Colonic mucosa (tissue), 4 donors: ENCODE measurements at regions not wholly inside any gene's neighbourhood (a gene's known extent, or its start where the extent isn't known, plus 50 kb on each side); places are given as distances from the start of the nearest gene placed in this dataset.
"Not testable (repeated sequence)": the region's sequence is repeated elsewhere in the genome, so short reads cannot be mapped to it uniquely, and the experiment has no call there.

ENCODE experiments used
- DNase-seq: peaks from one replicate; pipeline ENCODE4 v3.0.0-alpha.2; 2020
- H3K27ac ChIP-seq: fragments of 200-600 bp; one replicate; pipeline ENCODE4 v1.8.0; 2021
- H3K27me3 ChIP-seq: fragments of 200-600 bp; one replicate; pipeline ENCODE4 v1.8.0; 2021
- H3K36me3 ChIP-seq: fragments of 200-600 bp; one replicate; pipeline ENCODE4 v1.8.0; 2021
- H3K4me1 ChIP-seq: fragments of 200-600 bp; one replicate; pipeline ENCODE4 v1.8.0; 2021; ENCODE audit warnings: mild to moderate bottlenecking
- H3K4me3 ChIP-seq: fragments of 200-600 bp; one replicate; pipeline ENCODE4 v1.8.0; 2021
- H3K9ac ChIP-seq, 2 donors: one replicate each; pipeline ENCODE4 v1.7.0; 2013; ENCODE audit warnings: control low read depth in 2 of 2, low read depth in 2 of 2, low read length in 2 of 2
- H3K9me3 ChIP-seq: fragments of 200-600 bp; one replicate; pipeline ENCODE4 v1.8.0; 2021
- intact Hi-C: fragments of 100-400 bp; cut with DNase I; formaldehyde crosslinking; loops from one replicate; pipeline ENCODE4 v1.14.1; 2022
- TF ChIP-seq, protein P1 (sequence below): fragments of 200-600 bp; IDR thresholded peaks from one replicate; pipeline ENCODE4 v1.8.0; 2022; ENCODE audit warnings: antibody characterized with exemption, mild to moderate bottlenecking
- donor health status: healthy.
- donor health status: DM: no; HTN: no; CAD: no.
- donor health status: DM: no; HTN: no; CAD: no.

- TF ChIP-seq, protein P1, sequence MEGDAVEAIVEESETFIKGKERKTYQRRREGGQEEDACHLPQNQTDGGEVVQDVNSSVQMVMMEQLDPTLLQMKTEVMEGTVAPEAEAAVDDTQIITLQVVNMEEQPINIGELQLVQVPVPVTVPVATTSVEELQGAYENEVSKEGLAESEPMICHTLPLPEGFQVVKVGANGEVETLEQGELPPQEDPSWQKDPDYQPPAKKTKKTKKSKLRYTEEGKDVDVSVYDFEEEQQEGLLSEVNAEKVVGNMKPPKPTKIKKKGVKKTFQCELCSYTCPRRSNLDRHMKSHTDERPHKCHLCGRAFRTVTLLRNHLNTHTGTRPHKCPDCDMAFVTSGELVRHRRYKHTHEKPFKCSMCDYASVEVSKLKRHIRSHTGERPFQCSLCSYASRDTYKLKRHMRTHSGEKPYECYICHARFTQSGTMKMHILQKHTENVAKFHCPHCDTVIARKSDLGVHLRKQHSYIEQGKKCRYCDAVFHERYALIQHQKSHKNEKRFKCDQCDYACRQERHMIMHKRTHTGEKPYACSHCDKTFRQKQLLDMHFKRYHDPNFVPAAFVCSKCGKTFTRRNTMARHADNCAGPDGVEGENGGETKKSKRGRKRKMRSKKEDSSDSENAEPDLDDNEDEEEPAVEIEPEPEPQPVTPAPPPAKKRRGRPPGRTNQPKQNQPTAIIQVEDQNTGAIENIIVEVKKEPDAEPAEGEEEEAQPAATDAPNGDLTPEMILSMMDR, result no peak
- no peak overlapping the region for H3K4me3 ChIP-seq
- no peaks in the 10 kb centered on the region for H3K4me1 ChIP-seq
- H3K9ac ChIP-seq, result no peak overlapping the region
- H3K9me3 ChIP-seq, result no peaks in the 10 kb centered on the region
- no peak for DNase-seq
- no peaks in the 10 kb centered on the region for H3K27me3 ChIP-seq
- H3K36me3 ChIP-seq, result no peaks in the 10 kb centered on the region
- intact Hi-C loops, result loop anchor here (10.0 kb wide), 2 partner anchors 172 to 412 kb away; no protein-coding TSS in a partner anchor
- no peak overlapping the region for H3K27ac ChIP-seq
These were observed 110.8 kb downstream of the LHX2 start for GRCh38 chr9:124122321-124122720.

DNA sequence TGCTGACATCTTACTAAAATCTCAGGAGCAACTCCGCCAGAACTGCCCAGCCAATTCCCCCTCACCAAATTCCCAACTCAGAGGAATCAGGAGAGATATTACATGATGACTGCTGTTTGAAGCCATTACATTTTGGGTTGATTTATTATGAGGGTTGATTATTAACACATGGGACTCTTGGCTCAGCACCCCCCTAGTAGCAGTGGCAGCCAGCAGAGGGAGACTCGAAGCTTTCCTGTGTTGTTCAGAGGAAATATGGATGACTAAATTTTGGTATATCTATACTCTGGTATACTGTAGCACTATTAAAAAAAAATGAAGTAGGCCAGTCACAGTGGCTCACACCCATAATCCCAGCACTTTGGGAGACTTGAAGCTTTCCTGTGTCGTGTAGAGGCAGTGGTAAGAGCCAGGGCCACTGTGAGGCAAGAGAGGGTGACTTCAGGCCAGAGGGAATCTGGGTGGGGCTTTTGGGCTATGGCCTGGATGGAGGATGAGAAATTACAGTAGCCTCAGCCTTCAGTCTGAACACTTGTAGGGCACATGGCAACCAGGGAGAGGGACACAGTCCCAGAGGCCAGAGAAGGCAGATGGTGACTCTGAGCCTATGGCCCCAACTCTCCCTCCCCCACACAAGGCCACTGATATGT is 111.4 kb downstream of the LHX2 start:
- no peaks in the 10 kb centered on the region for H3K9me3 ChIP-seq
- DNase-seq, result no peak
- H3K9ac ChIP-seq, result no peak overlapping the region
- H3K4me1 ChIP-seq, result no peaks in the 10 kb centered on the region
- H3K27me3 ChIP-seq, result no peaks in the 10 kb centered on the region
- H3K36me3 ChIP-seq, result no peaks in the 10 kb centered on the region
- TF ChIP-seq, protein P1, result no peak
- intact Hi-C loops, result loop anchor here (10.0 kb wide), 2 partner anchors 172 to 412 kb away; no protein-coding TSS in a partner anchor
- H3K27ac ChIP-seq, result no peak overlapping the region
- no peak overlapping the region for H3K4me3 ChIP-seq

- H3K9ac ChIP-seq, DNase-seq, H3K27me3 ChIP-seq, H3K36me3 ChIP-seq, H3K27ac ChIP-seq, H3K9me3 ChIP-seq, H3K4me1 ChIP-seq, H3K4me3 ChIP-seq: not testable (repeated sequence)
- intact Hi-C loops, result loop anchor here (10.0 kb wide), 2 partner anchors 171 to 411 kb away; no protein-coding TSS in a partner anchor
These were observed 112.1 kb downstream of the LHX2 start for GRCh38 chr9:124123621-124124020.

DNA sequence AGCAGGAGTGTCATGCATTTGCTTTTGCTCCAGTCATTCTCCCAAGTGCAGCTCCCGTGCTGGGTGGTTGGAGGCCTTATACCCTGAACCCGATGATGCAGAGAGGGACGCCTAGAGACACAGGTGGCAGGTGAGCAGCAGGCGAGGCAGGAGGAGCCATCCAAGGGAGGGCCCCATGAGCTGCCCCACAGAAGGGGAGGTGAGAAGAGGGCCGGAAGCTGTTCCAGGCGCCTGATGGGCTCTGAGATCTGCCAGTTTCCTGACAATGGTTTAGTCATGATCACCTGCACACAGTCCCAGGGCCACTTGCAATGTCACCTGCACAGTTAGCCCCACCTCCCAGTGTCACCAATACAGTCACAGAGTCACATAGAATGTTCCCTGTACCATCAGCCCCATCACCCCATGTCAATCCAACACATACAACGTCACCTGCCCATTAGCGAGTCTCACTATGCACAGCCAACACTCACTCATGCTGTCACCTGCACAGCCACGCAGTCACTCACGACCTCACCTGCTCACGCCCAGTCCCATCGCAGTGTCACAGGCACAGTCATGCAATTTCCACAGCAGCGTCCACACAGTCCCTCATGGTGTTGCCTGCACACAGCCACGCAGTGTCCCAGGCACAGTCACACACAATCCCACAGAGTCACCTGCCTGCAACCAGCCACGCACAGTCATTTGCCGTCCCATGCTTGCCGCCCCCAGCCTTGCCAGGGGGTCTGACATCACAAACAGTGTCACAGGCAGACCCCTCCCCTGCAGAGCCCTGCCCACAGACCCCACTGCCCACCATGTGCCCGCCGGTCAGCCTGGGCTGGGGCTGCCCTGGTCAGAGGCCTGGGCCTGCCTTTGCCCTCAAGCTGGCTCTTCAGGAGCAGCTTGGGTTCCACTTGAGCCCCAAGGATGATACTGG is 113.4 kb downstream of the LHX2 start:
- intact Hi-C loops, result loop anchor here (10.0 kb wide), 2 partner anchors 170 to 410 kb away; no protein-coding TSS in a partner anchor
- no peaks in the 10 kb centered on the region for H3K36me3 ChIP-seq
- TF ChIP-seq, protein P1, result no peak
- H3K9ac ChIP-seq, result no peak overlapping the region
- no peak for DNase-seq
- no peak overlapping the region for H3K27ac ChIP-seq
- no peaks in the 10 kb centered on the region for H3K27me3 ChIP-seq
- H3K4me1 ChIP-seq, result no peaks in the 10 kb centered on the region
- H3K9me3 ChIP-seq, result no peaks in the 10 kb centered on the region
- H3K4me3 ChIP-seq, result no peak overlapping the region

- TF ChIP-seq, protein P1, result no peak
These were observed 114.0 kb downstream of the LHX2 start for GRCh38 chr9:124125651-124125977.

More at GRCh38 chr9:124125651-124125977, 114.0 kb downstream of the LHX2 start:
- Histone ChIP-seq H3K27ac (no peak overlapping the region), H3K4me1 (no peaks in the 10 kb centered on the region), H3K9me3 (no peaks in the 10 kb centered on the region), H3K9ac (no peak overlapping the region), H3K36me3 (no peaks in the 10 kb centered on the region), H3K27me3 (no peaks in the 10 kb centered on the region), H3K4me3 (no peak overlapping the region)
- DNase-seq, result no peak
- intact Hi-C loops, result loop anchor here (10.0 kb wide), 2 partner anchors 169 to 409 kb away; no protein-coding TSS in a partner anchor
